ENCODE measurements at regions not wholly inside any gene's neighbourhood (a gene's known extent, or its start where the extent isn't known, plus 50 kb on each side); places are given as distances from the start of the nearest gene placed in this dataset.

DNA sequence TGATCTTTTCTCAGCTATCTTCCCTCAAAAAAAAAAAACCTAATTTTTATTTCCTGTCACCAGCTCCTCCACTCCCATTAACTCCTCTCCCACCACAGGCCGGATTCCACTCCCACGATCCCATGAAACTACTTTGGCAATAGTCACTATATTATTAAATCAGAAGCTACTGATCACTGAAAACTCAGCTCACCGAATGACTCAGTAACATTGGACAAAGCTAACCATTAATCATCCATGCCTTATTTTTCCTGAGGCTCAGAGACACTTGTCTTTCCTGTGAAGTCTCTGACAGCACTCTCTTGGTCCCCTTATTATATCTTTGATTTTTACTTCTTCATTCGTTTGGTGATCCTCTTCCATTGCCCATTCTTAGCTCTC is 260.2 kb downstream of the CGGBP1 start:
- TF ChIP-seq, protein P1, sequence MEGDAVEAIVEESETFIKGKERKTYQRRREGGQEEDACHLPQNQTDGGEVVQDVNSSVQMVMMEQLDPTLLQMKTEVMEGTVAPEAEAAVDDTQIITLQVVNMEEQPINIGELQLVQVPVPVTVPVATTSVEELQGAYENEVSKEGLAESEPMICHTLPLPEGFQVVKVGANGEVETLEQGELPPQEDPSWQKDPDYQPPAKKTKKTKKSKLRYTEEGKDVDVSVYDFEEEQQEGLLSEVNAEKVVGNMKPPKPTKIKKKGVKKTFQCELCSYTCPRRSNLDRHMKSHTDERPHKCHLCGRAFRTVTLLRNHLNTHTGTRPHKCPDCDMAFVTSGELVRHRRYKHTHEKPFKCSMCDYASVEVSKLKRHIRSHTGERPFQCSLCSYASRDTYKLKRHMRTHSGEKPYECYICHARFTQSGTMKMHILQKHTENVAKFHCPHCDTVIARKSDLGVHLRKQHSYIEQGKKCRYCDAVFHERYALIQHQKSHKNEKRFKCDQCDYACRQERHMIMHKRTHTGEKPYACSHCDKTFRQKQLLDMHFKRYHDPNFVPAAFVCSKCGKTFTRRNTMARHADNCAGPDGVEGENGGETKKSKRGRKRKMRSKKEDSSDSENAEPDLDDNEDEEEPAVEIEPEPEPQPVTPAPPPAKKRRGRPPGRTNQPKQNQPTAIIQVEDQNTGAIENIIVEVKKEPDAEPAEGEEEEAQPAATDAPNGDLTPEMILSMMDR (IDR thresholded peaks at IDR 0.05), result no peak
- no peak for TF ChIP-seq POLR2A (IDR thresholded peaks at IDR 0.05)

Measured in body of pancreas (tissue), 4 donors.